Keratinocyte (primary cell): ENCODE measurements at regions not wholly inside any gene's neighbourhood (a gene's known extent, or its start where the extent isn't known, plus 50 kb on each side); places are given as distances from the start of the nearest gene placed in this dataset.

Source experiments
- CTCF ChIP-seq, 3 experiments: IDR thresholded peaks in 1 of 3; conservative IDR thresholded peaks in 1 of 3; optimal IDR thresholded peaks in 1 of 3; 2 replicates in 2 of 3; 3 replicates in 1 of 3; pipeline versions ENCODE3 to v1.5.1; 2011; ENCODE audit warnings: low read length in 3 of 3, mild to moderate bottlenecking in 3 of 3, moderate library complexity in 2 of 3, control low read depth in 1 of 3, inconsistent platforms in 1 of 3; ENCODE audit not compliant: insufficient read depth in 2 of 3; ENCODE audit errors: extremely low read depth in 1 of 3
- EZH2 ChIP-seq: IDR thresholded peaks from one replicate; pipeline ENCODE4 v1.6.1; 2012; ENCODE audit warnings: inconsistent platforms, mild to moderate bottlenecking, low read length, moderate library complexity

DNA sequence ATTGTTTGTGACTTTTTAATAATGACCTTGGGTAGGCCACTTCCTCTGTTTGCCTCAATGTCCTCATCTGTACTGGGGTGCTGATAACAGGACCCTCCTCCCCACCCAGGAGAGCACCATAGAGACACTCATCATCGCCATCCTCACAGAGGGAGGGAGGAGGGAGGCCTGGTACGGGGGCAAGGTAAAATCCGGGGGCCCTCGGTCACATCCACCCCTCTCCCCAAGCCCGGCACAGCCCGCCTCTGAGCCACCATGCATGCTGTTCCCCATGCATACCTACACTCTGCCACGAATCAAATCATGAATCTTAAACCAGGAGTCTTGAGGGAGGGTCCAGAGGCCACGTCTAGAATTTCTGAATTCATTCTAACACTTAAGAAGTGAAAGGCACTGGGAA lies 74.9 kb upstream of the IQSEC1 start:
- TF ChIP-seq CTCF (optimal IDR thresholded peaks at IDR 0.05 in 1 of 3, IDR thresholded peaks at IDR 0.05 in 1 of 3, conservative IDR thresholded peaks at IDR 0.05 in 1 of 3; ENCODE audit: extremely low read depth in 1 of 3, insufficient read depth in 2 of 3, low read length in 3 of 3) (no peak), EZH2 (no peak)
